Colonic mucosa (tissue), 4 donors: ENCODE measurements at regions not wholly inside any gene's neighbourhood (a gene's known extent, or its start where the extent isn't known, plus 50 kb on each side); places are given as distances from the start of the nearest gene placed in this dataset.
"Not testable (repeated sequence)": the region's sequence is repeated elsewhere in the genome, so short reads cannot be mapped to it uniquely, and the experiment has no call there.

Source experiments
- DNase-seq: peaks from one replicate; pipeline ENCODE4 v3.0.0-alpha.2; 2020
- H3K27ac ChIP-seq: fragments of 200-600 bp; one replicate; pipeline ENCODE4 v1.8.0; 2021
- H3K27me3 ChIP-seq: fragments of 200-600 bp; one replicate; pipeline ENCODE4 v1.8.0; 2021
- H3K36me3 ChIP-seq: fragments of 200-600 bp; one replicate; pipeline ENCODE4 v1.8.0; 2021
- H3K4me1 ChIP-seq: fragments of 200-600 bp; one replicate; pipeline ENCODE4 v1.8.0; 2021; ENCODE audit warnings: mild to moderate bottlenecking
- H3K4me3 ChIP-seq: fragments of 200-600 bp; one replicate; pipeline ENCODE4 v1.8.0; 2021
- H3K9ac ChIP-seq, 2 donors: one replicate each; pipeline ENCODE4 v1.7.0; 2013; ENCODE audit warnings: control low read depth in 2 of 2, low read depth in 2 of 2, low read length in 2 of 2
- H3K9me3 ChIP-seq: fragments of 200-600 bp; one replicate; pipeline ENCODE4 v1.8.0; 2021
- intact Hi-C: fragments of 100-400 bp; cut with DNase I; formaldehyde crosslinking; loops from one replicate; pipeline ENCODE4 v1.14.1; 2022
- TF ChIP-seq, protein P1 (sequence below): fragments of 200-600 bp; IDR thresholded peaks from one replicate; pipeline ENCODE4 v1.8.0; 2022; ENCODE audit warnings: antibody characterized with exemption, mild to moderate bottlenecking
- donor health status: healthy.
- donor health status: DM: no; HTN: no; CAD: no.
- donor health status: DM: no; HTN: no; CAD: no.

DNA sequence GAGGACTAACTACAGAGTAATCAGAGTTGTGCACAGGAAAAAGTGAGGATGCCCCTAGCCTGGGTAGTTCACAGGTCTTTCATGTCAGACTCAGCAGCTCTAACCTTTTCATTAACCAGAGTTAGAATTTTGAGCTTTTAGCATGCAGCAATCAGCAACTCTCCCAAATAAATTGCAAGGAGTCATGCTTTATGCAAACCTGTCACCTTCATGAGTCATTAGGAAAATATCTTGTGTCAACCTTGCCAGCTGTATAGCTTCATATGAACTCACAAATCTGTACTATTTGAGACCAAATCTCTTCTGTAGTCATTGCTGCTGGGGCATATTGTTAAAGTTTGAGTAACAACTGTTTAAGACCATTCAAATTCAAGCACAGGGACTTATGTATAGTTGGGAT, 382.3 kb upstream of the NT5C1B start:
- Histone ChIP-seq H3K27ac (no peak overlapping the region), H3K36me3 (no peaks in the 10 kb centered on the region), H3K9me3 (no peaks in the 10 kb centered on the region), H3K27me3 (no peaks in the 10 kb centered on the region), H3K4me3 (no peak overlapping the region), H3K9ac (no peak overlapping the region), H3K4me1 (no peaks in the 10 kb centered on the region)
- DNase-seq, result no peak
- intact Hi-C loops, result no loop called here
- TF ChIP-seq, protein P1, sequence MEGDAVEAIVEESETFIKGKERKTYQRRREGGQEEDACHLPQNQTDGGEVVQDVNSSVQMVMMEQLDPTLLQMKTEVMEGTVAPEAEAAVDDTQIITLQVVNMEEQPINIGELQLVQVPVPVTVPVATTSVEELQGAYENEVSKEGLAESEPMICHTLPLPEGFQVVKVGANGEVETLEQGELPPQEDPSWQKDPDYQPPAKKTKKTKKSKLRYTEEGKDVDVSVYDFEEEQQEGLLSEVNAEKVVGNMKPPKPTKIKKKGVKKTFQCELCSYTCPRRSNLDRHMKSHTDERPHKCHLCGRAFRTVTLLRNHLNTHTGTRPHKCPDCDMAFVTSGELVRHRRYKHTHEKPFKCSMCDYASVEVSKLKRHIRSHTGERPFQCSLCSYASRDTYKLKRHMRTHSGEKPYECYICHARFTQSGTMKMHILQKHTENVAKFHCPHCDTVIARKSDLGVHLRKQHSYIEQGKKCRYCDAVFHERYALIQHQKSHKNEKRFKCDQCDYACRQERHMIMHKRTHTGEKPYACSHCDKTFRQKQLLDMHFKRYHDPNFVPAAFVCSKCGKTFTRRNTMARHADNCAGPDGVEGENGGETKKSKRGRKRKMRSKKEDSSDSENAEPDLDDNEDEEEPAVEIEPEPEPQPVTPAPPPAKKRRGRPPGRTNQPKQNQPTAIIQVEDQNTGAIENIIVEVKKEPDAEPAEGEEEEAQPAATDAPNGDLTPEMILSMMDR, result no peak

DNA sequence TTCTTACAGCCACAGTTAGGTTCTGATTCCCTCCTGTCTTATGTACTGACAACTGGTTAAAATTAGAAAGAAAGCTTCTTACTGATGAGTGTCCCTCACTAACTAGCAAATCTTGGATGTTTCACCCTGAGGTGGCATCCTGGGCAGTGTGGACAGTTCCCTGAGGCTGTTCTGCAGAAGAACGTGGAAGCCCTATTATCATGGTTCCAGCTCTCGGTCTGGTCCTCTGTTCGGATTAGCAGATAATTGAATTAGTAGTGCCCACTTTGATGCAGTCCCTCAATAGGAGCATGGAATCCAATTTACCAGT, 381.7 kb upstream of the NT5C1B start:
- intact Hi-C loops, result no loop called here
- Histone ChIP-seq H3K4me1 (no peaks in the 10 kb centered on the region), H3K27ac (no peak overlapping the region), H3K27me3 (no peaks in the 10 kb centered on the region), H3K36me3 (no peaks in the 10 kb centered on the region), H3K9me3 (no peaks in the 10 kb centered on the region), H3K9ac (no peak overlapping the region), H3K4me3 (no peak overlapping the region)
- TF ChIP-seq, protein P1, result no peak
- DNase-seq, result no peak

DNA sequence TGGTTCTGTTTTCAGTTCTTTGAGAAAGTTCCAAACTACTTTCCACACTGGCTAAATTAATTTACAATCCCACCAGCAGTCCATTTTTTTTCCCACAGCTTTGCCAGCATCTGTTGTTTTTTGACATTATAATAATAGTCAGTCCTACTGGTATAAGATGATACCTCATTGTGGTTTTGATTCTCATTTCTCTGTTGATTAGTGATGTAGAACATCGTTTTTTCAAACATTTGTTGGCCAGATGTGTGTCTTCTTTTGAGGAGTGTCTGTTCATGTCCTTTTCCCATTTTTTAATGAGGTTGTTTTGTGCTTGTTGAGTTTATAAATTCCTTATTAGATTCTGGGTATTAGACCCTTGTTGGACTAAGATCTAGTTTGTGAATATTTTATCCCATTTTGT, 376.8 kb upstream of the NT5C1B start:
- Histone ChIP-seq H3K4me1 (no peaks in the 10 kb centered on the region), H3K27ac (no peak overlapping the region), H3K4me3 (no peak overlapping the region), H3K27me3 (no peaks in the 10 kb centered on the region), H3K9me3 (no peaks in the 10 kb centered on the region), H3K36me3 (no peaks in the 10 kb centered on the region), H3K9ac (no peak overlapping the region)
- no peak for DNase-seq
- intact Hi-C loops, result no loop called here
- TF ChIP-seq, protein P1, result no peak

DNA sequence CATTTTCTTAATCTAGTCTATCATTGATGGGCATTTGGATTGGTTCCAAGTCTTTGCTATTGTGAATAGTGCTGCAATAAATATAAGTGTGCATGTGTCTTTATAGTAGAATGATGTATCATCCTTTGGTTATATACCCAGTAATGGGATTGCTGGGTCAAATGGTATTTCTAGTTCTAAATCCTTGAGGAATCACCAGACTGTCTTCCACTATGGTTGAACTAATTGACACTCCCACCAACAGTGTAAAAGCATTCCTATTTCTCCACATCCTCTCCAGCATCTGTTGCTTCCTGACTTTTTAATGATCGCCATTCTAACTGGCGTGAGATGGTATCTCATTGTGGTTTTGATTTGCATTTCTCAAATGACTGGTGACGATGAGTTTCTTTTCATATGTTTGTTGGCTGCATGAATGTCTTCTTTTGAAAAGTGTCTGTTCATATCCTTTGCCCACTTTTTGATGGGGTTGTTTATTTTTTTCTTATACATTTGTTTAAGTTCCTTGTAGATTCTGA, 374.4 kb upstream of the NT5C1B start:
- H3K36me3 ChIP-seq, H3K27me3 ChIP-seq, H3K4me1 ChIP-seq, H3K9ac ChIP-seq, H3K27ac ChIP-seq, intact Hi-C loops, H3K9me3 ChIP-seq, DNase-seq, H3K4me3 ChIP-seq: not testable (repeated sequence)

DNA sequence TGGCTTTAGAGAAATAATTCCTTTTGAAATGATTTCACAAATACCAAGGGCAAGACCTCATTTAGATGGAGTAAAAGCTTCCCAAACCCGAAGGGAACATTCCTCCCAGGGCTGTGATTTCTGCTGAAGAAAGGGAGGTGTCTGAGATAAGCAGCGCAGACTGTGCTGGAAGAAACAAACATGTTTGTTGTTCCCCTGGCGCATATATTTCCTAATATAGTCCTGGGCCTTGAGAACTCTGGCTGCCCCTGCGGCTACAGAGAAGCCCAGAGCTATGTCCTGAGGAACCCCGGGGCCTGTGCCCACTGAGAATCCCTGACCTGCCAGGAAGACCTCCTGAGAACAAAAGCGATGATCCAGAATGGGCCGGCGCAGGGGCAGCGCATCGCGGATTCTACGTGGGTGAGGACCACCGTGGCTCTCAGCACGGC, 372.6 kb upstream of the NT5C1B start:
- no peak overlapping the region for H3K4me3 ChIP-seq
- DNase-seq, result no peak
- H3K9me3 ChIP-seq, result no peaks in the 10 kb centered on the region
- H3K27me3 ChIP-seq, result no peaks in the 10 kb centered on the region
- H3K27ac ChIP-seq, result no peak overlapping the region
- intact Hi-C loops, result no loop called here
- no peaks in the 10 kb centered on the region for H3K36me3 ChIP-seq
- H3K9ac ChIP-seq, result no peak overlapping the region
- TF ChIP-seq, protein P1, result no peak
- no peaks in the 10 kb centered on the region for H3K4me1 ChIP-seq

DNA sequence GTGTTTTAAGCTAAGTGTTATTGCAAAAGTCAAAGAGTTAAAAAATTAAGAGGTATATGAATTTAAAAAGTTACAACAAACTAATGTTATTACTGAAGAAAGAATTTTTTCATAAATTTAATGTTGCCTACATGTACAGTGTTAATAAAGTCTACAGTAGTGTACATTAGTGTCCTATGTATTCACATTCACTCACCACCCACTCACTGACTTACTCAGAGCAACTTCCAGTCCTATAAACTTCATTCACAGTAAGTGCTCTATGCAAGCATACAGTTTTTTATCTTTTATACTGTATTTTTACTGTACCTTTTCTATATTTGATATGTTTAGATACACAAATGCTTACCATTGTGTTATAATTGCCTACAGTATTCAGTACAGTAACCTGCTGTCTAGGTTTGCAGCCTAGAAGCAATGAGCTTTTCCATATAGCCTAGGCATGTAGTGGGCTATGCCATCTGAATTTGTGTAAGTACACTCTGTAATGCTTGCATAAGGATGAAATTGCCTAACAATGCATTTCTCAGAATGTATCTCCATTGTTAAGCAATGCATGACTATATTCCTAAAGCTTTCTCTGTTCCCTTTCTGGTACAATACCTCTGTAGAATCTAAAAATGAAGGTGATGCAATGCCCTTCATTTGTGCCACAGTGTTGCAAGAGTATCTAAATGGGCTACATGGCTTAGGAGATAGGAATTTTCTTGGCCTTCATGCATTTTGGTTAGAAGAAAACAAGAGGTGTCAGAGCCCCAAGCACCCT, 370.8 kb upstream of the NT5C1B start:
- Histone ChIP-seq H3K4me1 (no peaks in the 10 kb centered on the region), H3K4me3 (no peak overlapping the region), H3K9me3 (no peaks in the 10 kb centered on the region), H3K27ac (no peak overlapping the region), H3K27me3 (no peaks in the 10 kb centered on the region), H3K9ac (no peak overlapping the region), H3K36me3 (no peaks in the 10 kb centered on the region)
- TF ChIP-seq, protein P1, result no peak
- intact Hi-C loops, result no loop called here
- DNase-seq, result no peak
